ENCODE measurements at regions not wholly inside any gene's neighbourhood (a gene's known extent, or its start where the extent isn't known, plus 50 kb on each side); places are given as distances from the start of the nearest gene placed in this dataset.

DNA sequence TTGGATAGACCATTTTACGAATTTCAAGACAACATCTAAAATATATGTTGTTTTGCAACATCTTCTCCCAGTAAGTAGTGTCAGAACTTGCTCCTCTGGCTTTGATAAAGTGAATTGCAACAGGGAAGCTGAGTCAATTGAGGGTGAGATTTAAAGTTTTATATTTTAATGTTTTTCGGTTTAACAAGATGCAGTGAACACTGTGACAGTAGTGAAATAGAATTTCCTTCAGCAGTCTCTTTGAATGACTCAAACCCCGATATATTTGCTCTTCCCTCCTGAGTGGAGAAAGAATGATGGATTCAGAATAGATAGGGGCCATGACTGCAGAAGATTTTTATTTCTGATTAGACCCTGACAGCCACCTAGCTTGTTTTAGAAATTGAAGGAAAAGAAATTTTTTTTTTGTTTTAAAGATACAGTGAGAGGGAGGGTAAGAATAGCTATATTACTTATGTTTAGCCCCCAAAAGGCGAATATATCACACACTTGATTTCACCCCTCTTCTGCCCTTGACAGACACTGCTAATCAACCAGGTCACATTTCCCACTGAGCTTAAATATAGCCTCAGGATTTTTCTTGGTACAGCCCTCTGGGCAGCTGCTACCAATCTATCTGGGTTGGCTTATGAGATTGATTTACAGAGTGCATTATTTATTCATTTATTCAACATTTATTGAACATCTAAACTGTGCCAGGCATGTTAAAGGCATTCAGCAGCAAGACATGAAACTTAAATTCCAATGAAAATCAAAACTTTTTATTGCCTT, 183.3 kb upstream of the ADAMTS9 start:
- 95% methylated on average over 4 of the region's 4 CpGs for WGBS, 2 experiments
- H3K4me3 ChIP-seq (ENCODE audit: insufficient read depth, low read depth, low read length), result no peak overlapping the region
- H3K27ac ChIP-seq (ENCODE audit: insufficient read depth, low read depth, low read length, poor library complexity, severe bottlenecking), result no peak overlapping the region

DNA sequence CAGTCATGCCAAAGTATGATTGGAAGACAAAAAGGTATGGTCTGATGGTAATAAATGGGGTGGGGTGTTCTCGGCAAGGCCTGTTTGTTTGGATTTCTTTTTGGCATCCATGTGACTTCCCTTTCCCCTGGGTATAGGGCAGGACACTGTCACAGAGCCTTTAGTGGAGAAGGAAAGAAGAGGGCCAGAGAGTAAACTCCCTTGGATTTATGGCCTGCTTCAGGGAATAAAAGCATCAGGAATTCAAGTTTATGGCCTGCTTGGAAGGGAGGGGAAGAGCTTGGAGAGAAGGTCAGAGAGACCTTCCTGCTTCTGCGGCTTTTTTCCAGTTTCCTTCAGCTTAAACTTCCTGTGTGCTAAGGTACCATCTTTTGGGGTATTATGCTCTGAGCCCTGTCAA, 179.4 kb upstream of the ADAMTS9 start:
- WGBS, 2 experiments, result 88% methylated on average over 2 of the region's 2 CpGs
- Histone ChIP-seq H3K9me3 (ENCODE audit: control insufficient read depth, low read length) (no peaks in the 10 kb centered on the region), H3K27ac (ENCODE audit: insufficient read depth, low read depth, low read length, poor library complexity, severe bottlenecking) (no peak overlapping the region), H3K4me1 (ENCODE audit: control insufficient read depth, insufficient read depth, low read length) (peaks cover 6% of the 10 kb centered on the region), H3K4me3 (ENCODE audit: insufficient read depth, low read depth, low read length) (no peak overlapping the region), H3K27me3 (ENCODE audit: control insufficient read depth, insufficient read depth, low read length, poor library complexity, severe bottlenecking) (no peaks in the 10 kb centered on the region), H3K36me3 (ENCODE audit: control insufficient read depth, insufficient read depth, low read length) (no peaks in the 10 kb centered on the region)

More for the DNA sequence above, 183.3 kb upstream of the ADAMTS9 start:
- Histone ChIP-seq H3K9me3 (ENCODE audit: control insufficient read depth, low read length) (no peaks in the 10 kb centered on the region), H3K4me1 (ENCODE audit: control insufficient read depth, insufficient read depth, low read length) (peaks cover 3% of the 10 kb centered on the region), H3K36me3 (ENCODE audit: control insufficient read depth, insufficient read depth, low read length) (no peaks in the 10 kb centered on the region), H3K27me3 (ENCODE audit: control insufficient read depth, insufficient read depth, low read length, poor library complexity, severe bottlenecking) (no peaks in the 10 kb centered on the region)

GRCh38 chr3:64865839-64866570, 178.2 kb upstream of the ADAMTS9 start:
- WGBS, 2 experiments, result 65 to 70% methylated on average over 4 of the region's 4 CpGs
- no peaks in the 10 kb centered on the region for H3K9me3 ChIP-seq (ENCODE audit: control insufficient read depth, low read length)
- no peaks in the 10 kb centered on the region for H3K27me3 ChIP-seq (ENCODE audit: control insufficient read depth, insufficient read depth, low read length, poor library complexity, severe bottlenecking)
- no peaks in the 10 kb centered on the region for H3K36me3 ChIP-seq (ENCODE audit: control insufficient read depth, insufficient read depth, low read length)
- H3K4me1 ChIP-seq (ENCODE audit: control insufficient read depth, insufficient read depth, low read length), result peaks cover 6% of the 10 kb centered on the region
- no peak overlapping the region for H3K27ac ChIP-seq (ENCODE audit: insufficient read depth, low read depth, low read length, poor library complexity, severe bottlenecking)
- no peak overlapping the region for H3K4me3 ChIP-seq (ENCODE audit: insufficient read depth, low read depth, low read length)

GRCh38 chr3:64863226-64864212, 175.7 kb upstream of the ADAMTS9 start:
- Histone ChIP-seq H3K36me3 (ENCODE audit: control insufficient read depth, insufficient read depth, low read length) (no peaks in the 10 kb centered on the region), H3K27ac (ENCODE audit: insufficient read depth, low read depth, low read length, poor library complexity, severe bottlenecking) (peak overlapping the region; percentile 38), H3K27me3 (ENCODE audit: control insufficient read depth, insufficient read depth, low read length, poor library complexity, severe bottlenecking) (no peaks in the 10 kb centered on the region), H3K9me3 (ENCODE audit: control insufficient read depth, low read length) (no peaks in the 10 kb centered on the region), H3K4me3 (ENCODE audit: insufficient read depth, low read depth, low read length) (no peak overlapping the region), H3K4me1 (ENCODE audit: control insufficient read depth, insufficient read depth, low read length) (peaks cover 6% of the 10 kb centered on the region)
- 91 to 92% methylated on average over 11 of the region's 11 CpGs for WGBS, 2 experiments

GRCh38 chr3:64861684-64862083, 173.9 kb upstream of the ADAMTS9 start:
- H3K27ac ChIP-seq (ENCODE audit: insufficient read depth, low read depth, low read length, poor library complexity, severe bottlenecking), result no peak overlapping the region
- 86 to 94% methylated on average over 3 of the region's 3 CpGs for WGBS, 2 experiments

GRCh38 chr3:64860536-64860870, 172.7 kb upstream of the ADAMTS9 start:
- WGBS, 2 experiments, result 94 to 98% methylated on average over 2 of the region's 2 CpGs

More at GRCh38 chr3:64861684-64862083, 173.9 kb upstream of the ADAMTS9 start:
- no peak overlapping the region for H3K4me3 ChIP-seq (ENCODE audit: insufficient read depth, low read depth, low read length)
- no peaks in the 10 kb centered on the region for H3K27me3 ChIP-seq (ENCODE audit: control insufficient read depth, insufficient read depth, low read length, poor library complexity, severe bottlenecking)
- H3K4me1 ChIP-seq (ENCODE audit: control insufficient read depth, insufficient read depth, low read length), result peaks cover 6% of the 10 kb centered on the region
- H3K9me3 ChIP-seq (ENCODE audit: control insufficient read depth, low read length), result no peaks in the 10 kb centered on the region
- H3K36me3 ChIP-seq (ENCODE audit: control insufficient read depth, insufficient read depth, low read length), result no peaks in the 10 kb centered on the region

DNA sequence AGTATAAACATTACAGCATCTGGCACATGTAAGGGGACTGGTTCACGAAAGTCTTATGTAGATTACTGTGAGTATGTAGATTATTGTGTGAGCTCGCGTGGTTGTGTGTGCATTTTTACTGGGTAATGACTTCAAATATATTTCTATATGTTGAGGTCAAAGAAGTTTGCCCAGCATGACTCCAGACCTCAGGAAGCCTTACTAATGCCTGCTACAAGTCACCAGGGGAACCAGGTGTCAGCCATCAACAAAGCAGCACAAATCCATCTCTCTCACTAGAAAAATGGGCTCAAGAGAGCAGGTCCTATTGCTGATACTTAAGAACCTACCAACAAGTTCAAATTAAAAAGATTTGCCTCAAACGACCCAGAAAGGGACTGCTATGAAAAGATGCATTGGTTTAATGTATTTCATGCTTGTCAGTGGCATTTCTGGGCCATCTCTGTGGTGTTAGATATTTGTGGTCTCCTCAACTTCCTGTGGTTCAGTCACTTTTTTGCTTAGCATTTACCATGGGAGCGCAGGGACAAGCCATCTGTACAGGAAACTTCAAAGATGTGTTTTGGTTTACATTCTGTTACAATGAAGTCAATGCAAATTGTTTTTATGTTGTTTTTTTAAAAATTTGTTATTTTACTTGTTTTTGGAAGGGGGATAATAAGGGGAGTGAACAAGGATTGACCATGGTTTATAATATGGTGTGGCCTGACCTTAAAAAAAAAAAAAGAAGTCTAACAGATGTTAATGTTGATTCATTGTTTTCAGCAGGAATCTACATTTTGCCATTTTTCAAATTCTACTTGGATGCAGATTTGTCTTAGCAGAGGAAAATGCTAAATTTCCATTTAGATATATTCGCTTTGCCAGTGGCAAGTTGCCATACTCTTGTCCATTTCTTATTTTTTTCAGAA, 172.1 kb upstream of the ADAMTS9 start:
- H3K27ac ChIP-seq (ENCODE audit: insufficient read depth, low read depth, low read length, poor library complexity, severe bottlenecking), result no peak overlapping the region
- H3K4me3 ChIP-seq (ENCODE audit: insufficient read depth, low read depth, low read length), result no peak overlapping the region
- H3K27me3 ChIP-seq (ENCODE audit: control insufficient read depth, insufficient read depth, low read length, poor library complexity, severe bottlenecking), result no peaks in the 10 kb centered on the region
- no peaks in the 10 kb centered on the region for H3K4me1 ChIP-seq (ENCODE audit: control insufficient read depth, insufficient read depth, low read length)
- WGBS, 2 experiments, result 96 to 97% methylated on average over 6 of the region's 6 CpGs
- no peaks in the 10 kb centered on the region for H3K36me3 ChIP-seq (ENCODE audit: control insufficient read depth, insufficient read depth, low read length)
- H3K9me3 ChIP-seq (ENCODE audit: control insufficient read depth, low read length), result no peaks in the 10 kb centered on the region

More at GRCh38 chr3:64860536-64860870, 172.7 kb upstream of the ADAMTS9 start:
- Histone ChIP-seq H3K27me3 (ENCODE audit: control insufficient read depth, insufficient read depth, low read length, poor library complexity, severe bottlenecking) (no peaks in the 10 kb centered on the region), H3K4me3 (ENCODE audit: insufficient read depth, low read depth, low read length) (no peak overlapping the region), H3K4me1 (ENCODE audit: control insufficient read depth, insufficient read depth, low read length) (no peaks in the 10 kb centered on the region), H3K36me3 (ENCODE audit: control insufficient read depth, insufficient read depth, low read length) (no peaks in the 10 kb centered on the region), H3K9me3 (ENCODE audit: control insufficient read depth, low read length) (no peaks in the 10 kb centered on the region), H3K27ac (ENCODE audit: insufficient read depth, low read depth, low read length, poor library complexity, severe bottlenecking) (no peak overlapping the region)

- 88 to 93% methylated on average over 2 to 3 of the region's 3 CpGs for WGBS, 2 experiments
- Histone ChIP-seq H3K4me1 (ENCODE audit: control insufficient read depth, insufficient read depth, low read length) (no peaks in the 10 kb centered on the region), H3K27me3 (ENCODE audit: control insufficient read depth, insufficient read depth, low read length, poor library complexity, severe bottlenecking) (no peaks in the 10 kb centered on the region), H3K27ac (ENCODE audit: insufficient read depth, low read depth, low read length, poor library complexity, severe bottlenecking) (no peak overlapping the region), H3K36me3 (ENCODE audit: control insufficient read depth, insufficient read depth, low read length) (no peaks in the 10 kb centered on the region), H3K9me3 (ENCODE audit: control insufficient read depth, low read length) (no peaks in the 10 kb centered on the region), H3K4me3 (ENCODE audit: insufficient read depth, low read depth, low read length) (no peak overlapping the region)
These were observed 169.2 kb upstream of the ADAMTS9 start for GRCh38 chr3:64856977-64857516.

- WGBS, 2 experiments, result 100% methylated on average over 1 of the region's 1 CpG
- Histone ChIP-seq H3K9me3 (ENCODE audit: control insufficient read depth, low read length) (no peaks in the 10 kb centered on the region), H3K27me3 (ENCODE audit: control insufficient read depth, insufficient read depth, low read length, poor library complexity, severe bottlenecking) (no peaks in the 10 kb centered on the region), H3K36me3 (ENCODE audit: control insufficient read depth, insufficient read depth, low read length) (no peaks in the 10 kb centered on the region), H3K4me1 (ENCODE audit: control insufficient read depth, insufficient read depth, low read length) (no peaks in the 10 kb centered on the region), H3K4me3 (ENCODE audit: insufficient read depth, low read depth, low read length) (no peak overlapping the region), H3K27ac (ENCODE audit: insufficient read depth, low read depth, low read length, poor library complexity, severe bottlenecking) (no peak overlapping the region)
These were observed 168.3 kb upstream of the ADAMTS9 start for GRCh38 chr3:64856106-64856505.

Data from ectodermal cell (in vitro differentiated cells).